ENCODE measurements at regions not wholly inside any gene's neighbourhood (a gene's known extent, or its start where the extent isn't known, plus 50 kb on each side); places are given as distances from the start of the nearest gene placed in this dataset.

DNA sequence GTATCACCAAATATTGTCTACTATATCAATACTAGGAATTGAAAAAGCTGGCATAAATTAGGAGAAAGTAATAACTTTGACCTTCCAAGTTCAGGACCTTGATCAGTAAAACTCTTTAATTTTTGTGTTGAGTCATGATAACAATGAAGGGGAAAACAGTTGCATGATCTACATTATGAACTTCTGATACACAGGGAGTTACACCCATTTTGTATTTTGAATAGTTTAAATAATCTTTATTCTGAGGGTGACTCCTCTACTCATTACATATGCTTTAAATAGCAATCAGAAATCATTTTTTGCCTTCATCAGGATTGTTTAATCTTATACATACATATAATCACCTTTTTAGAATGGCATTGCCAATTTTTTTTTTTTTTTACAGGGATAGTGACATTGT is 492.5 kb downstream of the NAV3 start:
- ATAC-seq (no peak), DNase-seq (no peak)
- no peak overlapping the region for H3K4me3 ChIP-seq
- H3K4me1 ChIP-seq = no peaks in the 10 kb centered on the region
- intact Hi-C loops (cut with DNase I) = no loop called here
- no peaks in the 10 kb centered on the region for H3K27me3 ChIP-seq
- H3K27ac ChIP-seq = no peak overlapping the region
- no peaks in the 10 kb centered on the region for H3K9me3 ChIP-seq
- TF ChIP-seq, protein P1, sequence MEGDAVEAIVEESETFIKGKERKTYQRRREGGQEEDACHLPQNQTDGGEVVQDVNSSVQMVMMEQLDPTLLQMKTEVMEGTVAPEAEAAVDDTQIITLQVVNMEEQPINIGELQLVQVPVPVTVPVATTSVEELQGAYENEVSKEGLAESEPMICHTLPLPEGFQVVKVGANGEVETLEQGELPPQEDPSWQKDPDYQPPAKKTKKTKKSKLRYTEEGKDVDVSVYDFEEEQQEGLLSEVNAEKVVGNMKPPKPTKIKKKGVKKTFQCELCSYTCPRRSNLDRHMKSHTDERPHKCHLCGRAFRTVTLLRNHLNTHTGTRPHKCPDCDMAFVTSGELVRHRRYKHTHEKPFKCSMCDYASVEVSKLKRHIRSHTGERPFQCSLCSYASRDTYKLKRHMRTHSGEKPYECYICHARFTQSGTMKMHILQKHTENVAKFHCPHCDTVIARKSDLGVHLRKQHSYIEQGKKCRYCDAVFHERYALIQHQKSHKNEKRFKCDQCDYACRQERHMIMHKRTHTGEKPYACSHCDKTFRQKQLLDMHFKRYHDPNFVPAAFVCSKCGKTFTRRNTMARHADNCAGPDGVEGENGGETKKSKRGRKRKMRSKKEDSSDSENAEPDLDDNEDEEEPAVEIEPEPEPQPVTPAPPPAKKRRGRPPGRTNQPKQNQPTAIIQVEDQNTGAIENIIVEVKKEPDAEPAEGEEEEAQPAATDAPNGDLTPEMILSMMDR (IDR thresholded peaks at IDR 0.05) = no peak
- H3K36me3 ChIP-seq = no peaks in the 10 kb centered on the region

DNA sequence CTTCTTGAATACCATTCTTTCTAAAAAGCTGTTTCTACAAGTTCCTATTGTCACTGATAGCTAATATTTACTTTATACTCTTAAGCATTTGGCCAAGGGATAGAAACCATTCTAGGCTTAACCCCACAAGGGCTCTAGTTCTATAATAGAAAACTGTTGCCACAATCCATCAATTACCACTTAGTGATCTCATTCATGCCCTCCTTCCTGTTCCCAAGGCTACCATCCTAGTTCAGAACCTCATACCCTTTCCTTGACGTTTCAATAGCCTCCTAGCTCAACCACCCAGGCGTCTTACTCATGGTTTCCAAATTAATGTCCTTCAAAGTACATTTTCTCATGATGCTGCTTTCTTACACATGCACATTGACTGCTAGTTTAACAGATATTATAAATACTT is 493.5 kb downstream of the NAV3 start:
- TF ChIP-seq, protein P1 (IDR thresholded peaks at IDR 0.05) = no peak
- ATAC-seq (no peak), DNase-seq (no peak)
- no peak overlapping the region for H3K27ac ChIP-seq
- no peak overlapping the region for H3K4me3 ChIP-seq
- H3K9me3 ChIP-seq = no peaks in the 10 kb centered on the region
- intact Hi-C loops (cut with DNase I) = no loop called here
- no peaks in the 10 kb centered on the region for H3K4me1 ChIP-seq
- H3K27me3 ChIP-seq = no peaks in the 10 kb centered on the region
- no peaks in the 10 kb centered on the region for H3K36me3 ChIP-seq

GRCh38 chr12:78328524-78328923 is 497.8 kb downstream of the NAV3 start:
- TF ChIP-seq, protein P1 (IDR thresholded peaks at IDR 0.05) = no peak
- Histone ChIP-seq H3K4me1 (no peaks in the 10 kb centered on the region), H3K4me3 (no peak overlapping the region), H3K27ac (no peak overlapping the region), H3K9me3 (no peaks in the 10 kb centered on the region), H3K27me3 (no peaks in the 10 kb centered on the region), H3K36me3 (no peaks in the 10 kb centered on the region)
- intact Hi-C loops (cut with DNase I) = no loop called here
- no peak for ATAC-seq
- no peak for DNase-seq

DNA sequence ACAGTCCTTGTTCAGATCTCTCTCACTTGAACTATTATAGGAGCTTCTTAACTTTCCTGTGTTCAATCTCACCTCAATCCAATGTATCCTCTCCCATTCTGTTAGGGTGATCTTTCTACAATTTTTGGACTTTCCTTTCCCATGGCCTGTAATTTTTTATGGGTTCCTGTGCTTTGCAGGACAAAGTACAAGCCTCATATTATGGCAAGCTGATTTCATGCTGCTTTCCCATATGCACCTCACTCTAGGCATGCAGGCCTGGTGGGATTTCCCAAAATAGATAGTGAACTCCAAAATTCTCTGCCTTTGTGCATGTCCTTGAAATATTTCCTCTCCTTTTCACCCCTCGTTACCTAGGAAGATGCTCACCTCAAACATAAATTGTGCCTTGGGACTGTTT is 499.4 kb downstream of the NAV3 start:
- no peak for ATAC-seq
- intact Hi-C loops (cut with DNase I) = no loop called here
- DNase-seq = no peak

GRCh38 chr12:78331181-78331580 is 500.5 kb downstream of the NAV3 start:
- Histone ChIP-seq H3K4me1 (no peaks in the 10 kb centered on the region), H3K9me3 (no peaks in the 10 kb centered on the region), H3K4me3 (no peak overlapping the region), H3K27me3 (no peaks in the 10 kb centered on the region), H3K36me3 (no peaks in the 10 kb centered on the region), H3K27ac (no peak overlapping the region)
- TF ChIP-seq, protein P1 (IDR thresholded peaks at IDR 0.05) = no peak
- ATAC-seq (no peak), DNase-seq (no peak)
- intact Hi-C loops (cut with DNase I) = no loop called here

More for the DNA sequence above, 499.4 kb downstream of the NAV3 start:
- Histone ChIP-seq H3K27me3 (no peaks in the 10 kb centered on the region), H3K9me3 (no peaks in the 10 kb centered on the region), H3K36me3 (no peaks in the 10 kb centered on the region), H3K4me3 (no peak overlapping the region), H3K27ac (no peak overlapping the region), H3K4me1 (no peaks in the 10 kb centered on the region)
- TF ChIP-seq, protein P1 (IDR thresholded peaks at IDR 0.05) = no peak

DNA sequence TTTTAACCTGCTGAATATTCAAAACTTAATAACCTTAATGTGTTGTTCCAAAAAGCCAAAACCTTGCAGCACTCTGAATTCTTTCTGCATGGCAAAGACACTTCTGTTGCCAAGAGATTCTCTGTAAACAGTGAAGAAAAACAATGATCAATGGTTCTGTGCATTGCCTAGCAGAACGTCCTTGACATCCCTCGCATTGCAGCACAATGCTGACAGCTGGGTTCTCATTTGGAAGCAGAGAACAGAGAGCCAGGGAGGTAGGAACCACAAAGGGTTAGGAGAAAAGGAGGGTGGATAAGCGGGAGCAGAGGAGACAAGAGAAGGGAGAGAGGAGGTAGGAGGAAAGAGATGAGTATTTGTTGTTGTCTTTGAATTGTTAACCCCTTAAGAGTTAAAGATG is 501.1 kb downstream of the NAV3 start:
- H3K27me3 ChIP-seq = no peaks in the 10 kb centered on the region
- no peaks in the 10 kb centered on the region for H3K9me3 ChIP-seq
- H3K4me1 ChIP-seq = no peaks in the 10 kb centered on the region
- ATAC-seq (no peak), DNase-seq (no peak)
- intact Hi-C loops (cut with DNase I) = no loop called here
- H3K36me3 ChIP-seq = no peaks in the 10 kb centered on the region
- TF ChIP-seq, protein P1 (IDR thresholded peaks at IDR 0.05) = no peak
- no peak overlapping the region for H3K27ac ChIP-seq
- H3K4me3 ChIP-seq = no peak overlapping the region
